ENCODE measurements at regions not wholly inside any gene's neighbourhood (a gene's known extent, or its start where the extent isn't known, plus 50 kb on each side); places are given as distances from the start of the nearest gene placed in this dataset.

DNA sequence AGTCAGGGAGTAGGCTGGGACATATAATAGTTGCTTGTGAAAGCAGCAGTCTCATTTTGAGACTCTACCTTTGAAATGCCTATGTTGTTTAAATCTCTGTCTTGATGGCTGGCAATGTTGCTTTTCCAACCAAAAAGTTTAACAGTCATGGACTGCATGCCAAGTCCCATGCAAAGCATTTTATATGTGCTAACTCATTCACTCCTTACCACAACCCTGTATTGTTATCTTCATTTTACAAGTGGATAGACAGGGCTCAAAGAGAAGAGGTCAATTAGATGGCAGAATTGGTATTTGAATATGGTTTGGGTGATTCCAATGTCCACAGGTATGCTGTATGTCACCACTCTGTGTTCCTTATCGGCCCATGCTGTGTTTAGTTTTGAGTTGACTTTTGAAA is 331.4 kb upstream of the USP24 start:
- no peak for TF ChIP-seq CTCF (IDR thresholded peaks at IDR 0.05)
- TF ChIP-seq TCF7 (CRISPR knock-in tag; IDR thresholded peaks at IDR 0.05; ENCODE audit: low read depth): no peak
- no peak for TF ChIP-seq MAX (CRISPR knock-in tag; IDR thresholded peaks at IDR 0.05)
- no peak for TF ChIP-seq JUN (CRISPR knock-in tag; IDR thresholded peaks at IDR 0.05)
- TF ChIP-seq TEAD4 (CRISPR knock-in tag; IDR thresholded peaks at IDR 0.05): no peak
- no peak for TF ChIP-seq ELF4 (CRISPR knock-in tag; IDR thresholded peaks at IDR 0.05; ENCODE audit: low read depth)
- TF ChIP-seq, protein P1, sequence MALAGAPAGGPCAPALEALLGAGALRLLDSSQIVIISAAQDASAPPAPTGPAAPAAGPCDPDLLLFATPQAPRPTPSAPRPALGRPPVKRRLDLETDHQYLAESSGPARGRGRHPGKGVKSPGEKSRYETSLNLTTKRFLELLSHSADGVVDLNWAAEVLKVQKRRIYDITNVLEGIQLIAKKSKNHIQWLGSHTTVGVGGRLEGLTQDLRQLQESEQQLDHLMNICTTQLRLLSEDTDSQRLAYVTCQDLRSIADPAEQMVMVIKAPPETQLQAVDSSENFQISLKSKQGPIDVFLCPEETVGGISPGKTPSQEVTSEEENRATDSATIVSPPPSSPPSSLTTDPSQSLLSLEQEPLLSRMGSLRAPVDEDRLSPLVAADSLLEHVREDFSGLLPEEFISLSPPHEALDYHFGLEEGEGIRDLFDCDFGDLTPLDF (CRISPR knock-in tag; IDR thresholded peaks at IDR 0.05): no peak
- TF ChIP-seq NR1H2 (CRISPR knock-in tag; IDR thresholded peaks at IDR 0.05): no peak
- TF ChIP-seq, protein P2, sequence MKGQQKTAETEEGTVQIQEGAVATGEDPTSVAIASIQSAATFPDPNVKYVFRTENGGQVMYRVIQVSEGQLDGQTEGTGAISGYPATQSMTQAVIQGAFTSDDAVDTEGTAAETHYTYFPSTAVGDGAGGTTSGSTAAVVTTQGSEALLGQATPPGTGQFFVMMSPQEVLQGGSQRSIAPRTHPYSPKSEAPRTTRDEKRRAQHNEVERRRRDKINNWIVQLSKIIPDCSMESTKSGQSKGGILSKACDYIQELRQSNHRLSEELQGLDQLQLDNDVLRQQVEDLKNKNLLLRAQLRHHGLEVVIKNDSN (CRISPR knock-in tag; IDR thresholded peaks at IDR 0.05): no peak
- no peak for TF ChIP-seq HMGXB4 (CRISPR knock-in tag; IDR thresholded peaks at IDR 0.05)
